Hypothalamus (tissue), 51 donors: ENCODE measurements at regions not wholly inside any gene's neighbourhood (a gene's known extent, or its start where the extent isn't known, plus 50 kb on each side); places are given as distances from the start of the nearest gene placed in this dataset.

Source experiments
- DNase-seq, 51 donors: peaks; one replicate each; lab custom pipeline; 2025; lab: John Stamatoyannopoulos, UW

DNA sequence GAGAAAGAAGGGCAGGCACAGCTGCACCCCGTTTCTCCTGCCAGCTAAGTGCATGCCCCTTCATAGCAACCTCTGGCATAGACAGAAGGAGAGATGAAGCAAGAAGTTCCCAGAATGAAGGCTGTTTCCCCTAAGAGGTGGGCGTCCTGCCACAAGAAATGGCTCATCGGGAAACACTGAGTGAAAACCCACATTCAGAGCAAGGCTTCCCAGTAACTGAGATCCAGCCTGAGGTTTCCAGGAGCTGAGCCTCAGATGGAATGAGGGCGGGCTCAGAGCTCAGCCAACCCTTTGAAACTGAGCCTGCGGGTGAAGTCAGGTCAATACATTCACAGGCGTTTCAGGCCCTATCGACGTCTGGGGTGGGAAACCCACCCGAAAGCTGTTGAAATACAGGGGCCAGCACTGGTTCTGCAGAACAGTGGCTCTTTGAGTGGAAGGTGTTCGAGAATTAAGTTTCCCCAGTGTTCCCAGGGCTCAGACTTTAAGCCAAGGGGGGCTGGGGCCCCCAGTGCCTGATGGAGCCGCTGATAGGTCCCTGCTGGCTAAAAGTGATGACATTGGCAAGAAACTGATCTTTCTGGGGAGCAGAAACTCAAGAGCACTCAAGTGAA lies 510.2 kb downstream of the RPS24 start:
- peak in 32 of 51 donors; percentile 22 to 80 (median 57) for DNase-seq

DNA sequence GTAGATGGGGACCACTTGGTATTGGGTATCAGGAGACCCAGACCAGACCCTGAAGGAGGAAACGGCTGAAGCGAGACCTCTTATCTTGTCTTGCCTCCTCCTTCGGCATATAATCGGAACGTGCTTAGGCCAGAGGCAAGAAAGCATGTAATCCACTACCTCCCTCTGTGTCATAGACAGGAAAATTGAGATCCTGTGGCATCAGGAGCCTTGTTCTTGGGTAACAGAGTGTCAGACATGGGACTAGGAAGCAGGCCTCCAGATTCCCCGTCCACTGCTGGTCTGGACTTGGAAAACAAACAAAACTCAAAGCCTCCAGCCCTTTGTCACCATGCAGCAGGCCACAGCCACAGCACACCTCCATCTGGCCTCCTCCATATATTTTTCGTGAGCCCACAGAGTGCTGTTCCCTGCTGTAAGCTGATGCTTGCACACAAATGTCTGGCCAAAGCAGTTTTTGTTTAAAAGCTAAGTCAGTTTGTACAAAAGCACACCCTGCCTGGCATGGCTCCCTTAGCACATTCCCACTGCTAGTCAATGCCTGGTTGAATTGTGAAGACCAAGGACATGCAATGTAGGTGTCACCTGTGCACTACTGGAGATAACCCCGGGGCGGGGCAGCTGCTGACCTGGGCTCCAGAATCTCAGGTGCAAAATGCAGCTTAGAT lies 510.9 kb downstream of the RPS24 start:
- DNase-seq, result no peak

DNA sequence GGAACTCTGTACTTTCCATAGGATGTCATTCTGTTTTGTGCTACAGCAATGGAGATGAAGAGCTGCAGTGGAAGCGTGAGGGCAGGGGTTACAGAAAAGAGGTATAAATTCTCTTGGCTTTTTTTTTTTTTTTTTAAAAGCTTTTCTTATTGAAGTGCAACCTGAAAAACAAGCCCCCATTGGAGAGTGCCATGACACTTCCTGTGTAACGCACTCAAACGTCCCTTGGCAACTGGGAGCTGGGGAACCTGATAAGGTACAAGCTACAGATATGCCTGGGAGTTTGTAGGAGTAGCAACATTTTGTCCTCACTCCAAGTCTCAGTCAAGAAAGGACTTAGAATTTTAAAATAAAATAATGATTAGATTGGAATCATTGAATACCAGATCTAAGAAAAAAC lies 512.1 kb downstream of the RPS24 start:
- DNase-seq, result no peak

DNA sequence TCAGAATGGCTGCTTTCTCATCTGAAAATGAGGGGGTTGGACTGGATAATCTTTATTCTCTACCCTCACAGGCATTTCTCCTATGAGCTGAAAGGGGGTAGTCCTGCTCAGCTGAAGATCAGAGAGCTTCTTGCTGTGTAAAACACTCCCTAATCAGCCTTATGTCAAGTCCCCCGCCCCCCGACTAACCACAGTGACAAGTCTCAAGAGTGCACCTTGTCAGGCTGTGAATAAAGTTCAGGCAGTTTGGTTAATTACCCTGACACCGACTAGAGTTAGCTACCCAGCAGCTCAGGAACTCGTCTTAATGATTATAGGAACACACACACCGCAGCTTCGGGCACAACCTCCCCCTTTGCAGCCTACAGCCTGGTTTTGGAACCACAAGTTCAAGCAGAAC lies 513.7 kb downstream of the RPS24 start:
- DNase-seq, result no peak

DNA sequence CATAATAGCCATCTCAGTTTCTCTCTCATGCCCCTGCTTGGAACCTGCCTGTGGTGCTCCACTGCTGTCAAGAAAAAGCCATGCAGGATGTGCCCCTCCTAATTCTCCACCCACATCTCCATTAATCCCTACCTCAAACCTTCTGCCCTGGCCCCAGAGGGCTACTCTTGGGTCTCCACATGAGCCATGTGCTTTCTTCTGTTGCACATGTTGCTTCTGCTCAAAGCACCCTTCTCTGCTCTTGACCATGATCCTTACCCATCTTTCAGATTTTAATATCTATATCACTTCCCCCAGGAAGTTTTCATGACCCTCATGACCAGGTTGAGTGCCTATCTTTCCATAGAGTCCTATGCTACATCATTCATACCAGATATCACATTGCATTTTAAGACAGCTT lies 514.2 kb downstream of the RPS24 start:
- DNase-seq, result no peak

DNA sequence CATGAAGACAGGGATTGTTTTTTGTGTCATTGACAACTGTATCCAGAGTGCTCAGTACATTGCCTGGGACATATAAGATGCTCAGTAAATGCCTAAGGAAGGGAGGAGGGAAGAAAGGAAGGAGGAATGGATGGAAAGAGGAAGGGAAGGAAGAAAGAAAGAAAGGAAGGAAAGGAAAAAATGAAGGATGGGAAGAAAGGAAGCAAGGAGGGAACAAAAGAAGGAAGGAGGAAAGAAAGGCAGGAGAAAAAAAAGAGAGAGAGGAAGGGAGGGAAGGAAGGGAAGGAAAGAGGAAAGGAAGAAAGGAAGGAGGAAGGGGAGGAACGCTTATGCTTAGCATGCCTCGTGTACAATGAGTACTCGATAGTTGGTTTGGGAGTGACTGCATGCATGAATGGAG lies 514.7 kb downstream of the RPS24 start:
- no peak for DNase-seq

DNA sequence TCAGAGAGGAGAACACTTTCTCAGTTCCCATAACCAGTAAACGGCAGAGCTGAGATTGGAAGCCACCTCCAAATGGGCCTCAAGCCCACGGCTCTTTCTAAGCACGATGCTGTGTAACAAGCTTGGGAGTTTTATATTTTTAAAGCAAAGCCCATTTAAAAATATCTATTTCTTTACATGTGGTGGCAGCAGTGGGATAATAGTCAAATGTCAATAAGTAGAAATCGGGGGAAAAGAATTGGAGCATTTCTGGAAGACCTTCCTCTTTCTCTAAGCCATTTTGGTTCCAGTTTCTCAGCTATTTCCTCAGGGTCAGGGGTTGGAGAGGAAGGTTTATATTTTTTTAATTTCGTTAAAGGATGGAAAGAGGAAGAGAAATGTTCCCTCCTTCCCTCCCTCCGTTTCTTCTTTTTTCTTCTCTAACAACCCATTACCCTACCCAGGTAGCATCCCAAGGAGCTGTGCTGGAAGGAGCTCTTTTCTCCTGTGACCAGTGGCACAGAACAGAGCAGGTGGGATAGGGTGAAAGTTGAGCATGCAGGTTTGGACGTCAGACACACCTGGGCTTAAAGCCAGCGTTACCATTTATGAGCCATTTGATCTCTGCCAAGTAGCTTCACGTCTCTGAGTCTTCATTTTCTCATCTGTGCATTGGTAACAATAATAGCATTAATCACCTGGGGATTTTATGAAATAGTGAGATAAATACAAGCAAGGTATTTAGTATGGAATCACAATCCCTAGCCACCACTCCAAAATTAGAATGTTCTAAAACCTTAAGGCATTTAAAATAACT lies 515.7 kb downstream of the RPS24 start:
- no peak for DNase-seq

DNA sequence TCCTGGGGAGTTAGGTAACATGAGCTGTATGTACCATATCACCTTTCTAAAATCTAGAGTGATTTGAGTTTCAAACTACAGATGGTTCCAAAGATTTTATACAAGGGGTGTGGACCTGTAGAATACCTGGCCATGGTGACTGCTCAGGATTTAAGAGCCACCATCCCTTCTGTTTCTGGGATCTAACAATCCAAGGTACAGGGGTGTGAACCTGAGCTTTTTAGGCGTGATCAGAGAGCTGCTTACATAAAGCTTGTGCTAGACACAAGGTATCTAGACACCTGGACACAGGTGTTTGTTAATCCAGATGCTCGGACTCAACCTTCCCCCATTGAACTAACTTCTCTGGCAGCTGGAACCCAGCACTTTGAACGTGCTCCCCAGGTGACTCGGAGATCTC lies 516.4 kb downstream of the RPS24 start:
- no peak for DNase-seq

DNA sequence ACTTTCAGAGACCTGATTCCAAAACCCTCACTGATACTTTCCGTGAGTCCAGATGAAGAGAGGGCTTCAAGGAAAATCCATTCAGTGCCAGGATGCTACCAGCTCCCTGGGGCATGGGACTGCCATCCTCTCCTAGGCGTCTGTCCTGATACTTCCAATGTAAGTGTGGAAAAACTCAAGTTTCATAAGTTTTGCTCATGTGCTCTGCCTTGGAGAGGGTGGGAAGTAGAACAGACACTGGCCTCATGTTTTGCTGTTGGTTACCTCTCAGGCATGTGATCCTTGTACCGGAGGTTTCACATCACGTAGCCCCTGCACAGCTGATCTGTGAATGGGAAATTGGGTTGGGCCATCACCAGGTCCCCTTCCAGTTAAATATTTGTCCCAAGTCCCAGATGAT lies 517.1 kb downstream of the RPS24 start:
- DNase-seq, result no peak

DNA sequence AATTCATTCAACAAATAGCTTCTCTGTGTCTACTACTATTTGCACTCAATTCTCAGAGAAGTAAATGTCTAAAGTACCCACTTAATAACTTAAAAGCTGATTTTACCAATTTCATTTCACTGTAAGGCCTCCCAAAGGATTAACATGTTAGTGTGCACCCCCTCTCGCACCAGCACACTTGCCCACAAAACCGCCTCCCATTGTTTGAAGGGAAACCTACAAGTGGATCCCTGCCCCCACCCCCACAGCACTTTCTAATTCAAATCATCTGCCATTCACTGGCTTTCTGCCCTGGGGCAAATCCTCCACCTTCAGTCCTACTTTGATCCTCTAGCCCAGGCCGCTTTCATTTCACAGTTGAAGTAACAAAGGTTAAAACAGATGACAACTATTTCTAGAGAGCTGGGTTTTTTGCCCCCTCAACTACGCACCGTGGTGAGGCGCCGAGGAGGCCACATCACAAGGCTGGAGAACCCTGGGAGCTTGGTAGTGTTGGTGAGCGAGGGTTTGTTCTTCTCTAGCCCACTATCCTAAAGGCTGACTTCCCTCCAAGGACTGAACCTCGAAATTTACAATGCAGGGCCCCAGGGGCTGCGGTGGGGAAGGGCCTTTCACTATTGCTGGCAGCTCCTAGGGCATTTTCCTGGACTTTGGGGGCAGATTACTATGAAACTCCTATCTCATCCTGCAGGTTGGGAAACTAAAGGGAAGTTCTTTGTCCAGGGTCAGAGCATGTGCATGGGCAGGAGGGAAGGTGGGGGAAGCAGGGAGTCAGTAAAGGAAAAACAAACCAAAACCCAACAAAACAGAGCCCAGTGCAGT lies 517.4 kb upstream of the ZMIZ1 start:
- DNase-seq, result no peak

DNA sequence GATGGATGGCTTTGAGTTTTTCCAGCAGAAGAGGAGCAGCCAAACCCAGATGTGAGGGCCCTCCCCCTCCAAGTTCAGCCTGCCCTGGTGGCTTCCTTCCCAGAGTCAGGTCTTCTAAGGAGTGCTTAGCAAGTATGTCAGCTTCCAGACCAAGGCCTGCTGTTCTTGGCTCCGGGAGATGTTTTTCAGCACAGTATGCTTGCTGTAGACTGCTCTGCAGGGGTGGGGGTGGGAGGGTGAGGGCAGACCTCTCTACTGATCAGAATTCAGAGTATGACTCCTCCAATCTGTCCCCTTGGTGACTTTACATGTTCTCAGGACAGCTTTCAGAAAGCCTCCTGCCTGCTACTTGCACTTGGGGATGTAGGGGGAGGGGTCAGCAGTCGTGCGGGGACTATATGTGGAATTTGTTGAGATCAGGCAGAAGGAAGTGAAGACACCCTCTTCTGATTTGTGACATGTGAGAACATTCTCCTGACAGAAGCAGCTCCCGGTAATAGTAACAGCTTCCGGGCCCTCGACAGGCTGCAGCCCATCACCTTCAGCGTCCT lies 516.4 kb upstream of the ZMIZ1 start:
- peak in 32 of 51 donors; percentile 3 to 82 (median 46) for DNase-seq

DNA sequence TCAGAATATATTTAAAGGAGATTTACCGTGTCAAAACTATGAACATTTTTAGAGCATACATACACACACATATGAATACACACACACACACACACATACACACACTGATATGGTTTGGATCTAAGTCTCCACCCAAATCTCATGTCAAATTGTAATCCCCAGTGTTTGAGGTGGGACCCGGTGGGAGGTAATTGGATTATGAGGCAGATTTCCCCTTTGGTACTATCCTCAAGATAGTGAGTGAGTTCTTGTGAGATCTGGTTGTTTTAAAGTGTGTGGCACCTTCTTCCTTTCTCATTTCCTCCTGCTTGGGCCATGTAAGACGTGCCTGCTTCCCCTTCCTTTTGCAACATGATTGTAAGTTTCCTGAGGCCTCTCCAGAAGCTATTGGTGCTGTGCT lies 515.0 kb upstream of the ZMIZ1 start:
- no peak for DNase-seq

DNA sequence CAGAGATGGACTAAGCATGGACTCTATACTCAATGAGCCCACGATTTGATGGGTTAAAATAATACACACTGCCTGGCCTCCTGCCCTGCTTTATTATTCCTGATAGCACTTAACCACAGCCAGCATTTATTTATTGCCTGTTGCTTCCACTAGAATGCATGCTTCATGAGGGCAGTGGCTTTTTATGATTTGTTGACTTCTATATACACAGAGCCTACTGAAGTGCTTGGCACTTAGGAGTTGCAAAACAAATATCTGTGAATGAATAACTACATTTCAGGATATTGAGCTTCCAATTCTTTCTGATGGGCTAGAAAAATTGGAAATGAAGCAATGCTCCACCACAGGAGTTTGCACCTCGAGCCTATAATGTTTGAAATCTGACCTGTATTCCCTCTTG lies 513.6 kb upstream of the ZMIZ1 start:
- DNase-seq, result no peak

DNA sequence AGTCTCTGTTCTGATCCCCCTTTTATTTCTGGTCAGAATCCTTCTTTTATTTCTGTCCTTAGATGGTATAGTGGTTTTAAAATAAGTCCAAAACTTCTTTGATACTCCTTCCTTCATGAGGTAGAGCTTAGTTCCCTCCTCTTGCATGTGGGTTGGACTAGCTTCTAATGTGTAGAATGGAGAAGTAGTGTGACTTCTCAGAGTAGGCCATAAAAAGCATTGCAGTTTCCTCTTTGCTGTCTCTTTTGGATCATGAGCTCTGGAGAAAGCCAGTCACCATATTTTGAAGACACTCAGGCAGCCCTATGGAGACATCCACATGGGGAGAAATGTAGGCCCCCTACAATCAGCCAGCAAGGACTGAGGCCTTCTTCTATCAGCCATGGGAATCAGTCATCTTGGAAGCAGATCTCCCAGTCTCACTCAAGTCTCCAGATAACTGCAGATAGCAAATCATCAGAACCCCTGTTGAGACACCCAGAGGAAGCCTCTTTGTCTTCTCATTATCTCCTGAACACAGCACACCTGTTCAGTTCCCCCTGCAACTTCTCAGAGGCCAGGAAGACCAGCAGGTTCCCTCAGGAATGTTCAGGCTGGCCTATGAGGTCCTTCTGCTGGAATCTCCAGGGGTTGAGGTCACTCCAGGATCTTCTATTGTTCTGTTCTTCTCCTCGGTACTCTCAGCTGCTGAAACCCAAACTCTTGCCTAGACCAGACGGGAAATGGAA lies 511.9 kb upstream of the ZMIZ1 start:
- DNase-seq, result no peak

DNA sequence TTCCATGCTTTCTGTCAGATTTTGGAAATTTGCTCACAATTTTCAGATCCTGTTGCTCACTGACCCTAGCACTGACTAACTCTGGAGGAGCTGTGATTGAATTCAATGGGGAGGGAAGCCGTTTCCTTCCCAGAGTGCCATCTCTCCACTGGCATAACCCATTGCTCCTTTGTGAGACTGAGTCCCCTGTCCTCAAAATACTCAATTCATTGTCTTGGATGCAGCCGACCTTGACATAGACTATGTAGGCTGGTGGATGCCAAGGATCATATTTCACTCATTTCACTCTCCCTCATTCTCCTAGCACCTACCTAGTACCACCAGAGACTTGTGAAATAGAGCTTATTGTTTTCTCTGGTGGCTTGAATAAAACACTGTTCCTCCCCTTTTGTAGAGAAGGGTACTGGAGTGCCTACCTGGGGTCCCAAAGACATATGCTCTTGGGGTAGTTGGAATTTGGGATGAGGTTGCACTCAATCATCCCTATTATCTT lies 511.3 kb upstream of the ZMIZ1 start:
- no peak for DNase-seq

DNA sequence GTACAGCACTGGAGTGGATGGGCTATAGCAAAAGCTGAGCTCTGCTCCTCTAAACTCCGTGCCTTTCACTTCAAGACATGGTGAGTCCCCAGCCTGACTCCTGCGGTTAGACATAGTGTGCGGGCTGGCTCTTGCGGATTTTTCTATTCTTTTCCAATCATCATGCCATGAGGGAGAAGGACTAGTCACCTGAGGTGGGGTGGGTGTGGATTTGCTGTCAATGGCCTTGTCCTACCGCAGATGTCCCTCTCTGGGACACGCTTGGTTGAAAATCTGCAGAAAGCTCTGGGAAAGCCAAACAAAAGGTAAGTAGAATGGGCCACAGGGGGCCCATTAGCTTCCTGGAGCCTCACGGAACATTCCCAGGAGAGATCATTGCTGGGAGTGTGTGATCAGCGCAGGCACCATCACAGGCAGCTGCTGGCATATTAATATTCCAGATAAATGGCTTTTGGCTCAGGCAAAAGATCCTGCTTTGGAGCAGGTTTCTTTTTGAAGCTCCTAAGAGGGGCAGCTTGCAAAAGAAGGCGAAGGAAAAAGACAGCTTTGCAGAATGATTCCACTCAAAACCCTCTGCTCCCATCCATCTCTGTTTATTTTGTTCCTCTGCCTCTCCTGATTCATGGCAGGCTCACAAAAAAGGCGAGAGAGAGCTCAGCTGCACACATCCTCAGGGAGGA lies 509.0 kb upstream of the ZMIZ1 start:
- DNase-seq, result no peak

DNA sequence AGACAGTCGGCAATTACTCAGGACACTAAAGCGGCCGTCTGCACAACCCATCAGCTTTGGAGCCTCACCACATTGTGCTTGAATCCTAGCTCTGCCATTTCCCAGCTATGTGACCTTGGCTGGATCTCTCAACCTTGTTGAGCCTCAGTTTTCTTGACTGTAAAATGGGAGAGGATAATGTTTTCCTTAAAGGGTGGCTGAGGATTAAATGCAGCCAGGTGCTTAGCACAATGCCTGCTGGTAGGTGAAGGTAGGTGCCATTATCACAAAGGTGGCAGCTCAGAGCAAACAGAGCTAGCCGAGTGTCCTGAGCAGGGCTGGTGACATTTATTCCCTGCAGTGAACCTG lies 508.5 kb upstream of the ZMIZ1 start:
- DNase-seq, result peak in 1 of 51 donors; percentile 10

DNA sequence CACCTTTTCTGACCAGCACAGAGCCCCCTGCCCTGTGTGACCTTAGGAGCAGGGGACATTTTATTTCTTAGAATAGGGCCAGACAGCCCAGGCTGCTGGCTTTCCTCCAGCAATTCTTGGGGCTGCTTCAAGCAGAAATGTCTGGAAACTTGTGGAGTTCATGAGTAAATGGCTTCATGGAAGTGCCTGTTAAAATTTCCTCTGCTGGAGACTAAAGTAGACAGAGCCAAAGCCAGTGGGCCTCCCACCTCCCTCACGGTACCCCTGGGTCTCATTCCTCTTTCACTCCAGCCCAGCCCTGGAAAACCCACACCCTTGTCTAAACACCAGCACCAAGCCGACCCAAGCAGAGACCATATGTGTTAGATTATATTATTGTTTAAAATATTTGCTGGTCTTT lies 505.5 kb upstream of the ZMIZ1 start:
- DNase-seq, result no peak

DNA sequence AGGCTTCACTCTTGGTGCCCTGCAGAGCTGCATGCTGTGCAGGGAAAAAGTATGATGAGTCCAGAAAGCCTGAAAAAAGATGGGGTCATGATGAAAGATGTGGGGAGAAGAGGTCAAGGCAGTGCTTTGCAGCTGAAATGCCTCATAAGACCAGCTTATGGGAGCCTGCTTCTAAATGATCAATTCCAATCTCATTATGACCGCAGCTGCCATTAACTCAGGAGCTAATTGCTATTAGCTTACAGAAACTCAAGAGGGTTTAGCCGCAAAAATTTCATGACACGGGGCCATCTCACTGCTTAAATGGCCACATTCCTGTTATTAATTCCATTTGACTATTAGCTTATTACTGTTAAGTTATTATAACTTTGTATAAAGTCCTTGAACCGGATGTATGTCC lies 502.9 kb upstream of the ZMIZ1 start:
- no peak for DNase-seq
